Kidney (tissue), 13 donors: ENCODE measurements at regions not wholly inside any gene's neighbourhood (a gene's known extent, or its start where the extent isn't known, plus 50 kb on each side); places are given as distances from the start of the nearest gene placed in this dataset.

Source experiments
- DNase-seq, 5 donors: peaks; one replicate each; pipeline ENCODE4 v3.0.0-alpha.2; 2013 to 2020
- FAIRE-seq: peaks from 2 replicates; lab custom pipeline; 2012; peaks lifted over from hg19 to GRCh38; lab: Jason Lieb, UNC
- H3K27ac ChIP-seq, 2 donors: one replicate each; pipeline ENCODE4 v1.7.0; 2013; ENCODE audit warnings: low read depth in 2 of 2, low read length in 2 of 2, inconsistent platforms in 1 of 2
- H3K27me3 ChIP-seq: one replicate; pipeline ENCODE4 v1.7.1; 2013; ENCODE audit warnings: low read length, inconsistent platforms; ENCODE audit not compliant: control insufficient read depth, insufficient read depth
- H3K36me3 ChIP-seq, 3 donors: one replicate each; pipeline versions ENCODE4 v1.7.0 to v1.7.1; 2013; ENCODE audit warnings: low read length in 3 of 3, control low read depth in 1 of 3, inconsistent platforms in 1 of 3; ENCODE audit not compliant: insufficient read depth in 3 of 3, control insufficient read depth in 2 of 3
- H3K4me1 ChIP-seq, 3 donors: one replicate each; pipeline versions ENCODE4 v1.7.0 to v1.7.1; 2013; ENCODE audit warnings: low read length in 3 of 3, inconsistent platforms in 1 of 3, low read depth in 1 of 3; ENCODE audit not compliant: control insufficient read depth in 2 of 3, insufficient read depth in 2 of 3
- H3K4me3 ChIP-seq, 3 donors: one replicate each; pipeline versions ENCODE4 v1.7.0 to v1.8.1; 2013; ENCODE audit warnings: low read length in 3 of 3, control low read depth in 1 of 3, inconsistent platforms in 1 of 3
- H3K9ac ChIP-seq, 3 donors: one replicate each; pipeline versions ENCODE4 v1.7.0 to v1.7.1; 2013; ENCODE audit warnings: low read length in 3 of 3, control low read depth in 1 of 3, inconsistent platforms in 1 of 3
- H3K9me3 ChIP-seq, 3 donors: one replicate each; pipeline versions ENCODE4 v1.7.0 to v1.7.1; 2013; ENCODE audit warnings: low read length in 3 of 3, control low read depth in 1 of 3, inconsistent platforms in 1 of 3; ENCODE audit not compliant: control insufficient read depth in 2 of 3, insufficient read depth in 1 of 3
- intact Hi-C: fragments of 100-400 bp; cut with DNase I; formaldehyde crosslinking; loops from one replicate; pipeline ENCODE4 v1.11.1; 2022
- TF ChIP-seq, protein P1 (sequence below): IDR thresholded peaks from 3 replicates; pipeline ENCODE4 v1.5.1; 2012; ENCODE audit warnings: mild to moderate bottlenecking, moderate library complexity, borderline replicate concordance; ENCODE audit not compliant: insufficient read depth; ENCODE audit errors: extremely low read depth
- donor health status: control.
- donor health status: control.
- donor health status: control.
- donor health status: control.
- donor health status: control.
- donor health status: DM: yes; HTN: yes; CAD: no.
- donor health status: Normal renal cell carcinoma (clear cell type).

- Histone ChIP-seq H3K4me3 (no peak overlapping the region), H3K36me3 (no peaks in the 10 kb centered on the region), H3K4me1 (peaks cover 0 to 9% (median 8%) of the 10 kb centered on the region in 3 donors), H3K9ac (no peak overlapping the region), H3K27me3 (no peaks in the 10 kb centered on the region), H3K27ac (no peak overlapping the region), H3K9me3 (no peaks in the 10 kb centered on the region)
- FAIRE-seq (no peak), DNase-seq (peak in 1 of 5 donors; percentile 41)
- intact Hi-C loops, result no loop called here
- TF ChIP-seq, protein P1, sequence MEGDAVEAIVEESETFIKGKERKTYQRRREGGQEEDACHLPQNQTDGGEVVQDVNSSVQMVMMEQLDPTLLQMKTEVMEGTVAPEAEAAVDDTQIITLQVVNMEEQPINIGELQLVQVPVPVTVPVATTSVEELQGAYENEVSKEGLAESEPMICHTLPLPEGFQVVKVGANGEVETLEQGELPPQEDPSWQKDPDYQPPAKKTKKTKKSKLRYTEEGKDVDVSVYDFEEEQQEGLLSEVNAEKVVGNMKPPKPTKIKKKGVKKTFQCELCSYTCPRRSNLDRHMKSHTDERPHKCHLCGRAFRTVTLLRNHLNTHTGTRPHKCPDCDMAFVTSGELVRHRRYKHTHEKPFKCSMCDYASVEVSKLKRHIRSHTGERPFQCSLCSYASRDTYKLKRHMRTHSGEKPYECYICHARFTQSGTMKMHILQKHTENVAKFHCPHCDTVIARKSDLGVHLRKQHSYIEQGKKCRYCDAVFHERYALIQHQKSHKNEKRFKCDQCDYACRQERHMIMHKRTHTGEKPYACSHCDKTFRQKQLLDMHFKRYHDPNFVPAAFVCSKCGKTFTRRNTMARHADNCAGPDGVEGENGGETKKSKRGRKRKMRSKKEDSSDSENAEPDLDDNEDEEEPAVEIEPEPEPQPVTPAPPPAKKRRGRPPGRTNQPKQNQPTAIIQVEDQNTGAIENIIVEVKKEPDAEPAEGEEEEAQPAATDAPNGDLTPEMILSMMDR, result no peak
Measured at GRCh38 chr14:50051106-50051505, 65.3 kb downstream of the VCPKMT start.

DNA sequence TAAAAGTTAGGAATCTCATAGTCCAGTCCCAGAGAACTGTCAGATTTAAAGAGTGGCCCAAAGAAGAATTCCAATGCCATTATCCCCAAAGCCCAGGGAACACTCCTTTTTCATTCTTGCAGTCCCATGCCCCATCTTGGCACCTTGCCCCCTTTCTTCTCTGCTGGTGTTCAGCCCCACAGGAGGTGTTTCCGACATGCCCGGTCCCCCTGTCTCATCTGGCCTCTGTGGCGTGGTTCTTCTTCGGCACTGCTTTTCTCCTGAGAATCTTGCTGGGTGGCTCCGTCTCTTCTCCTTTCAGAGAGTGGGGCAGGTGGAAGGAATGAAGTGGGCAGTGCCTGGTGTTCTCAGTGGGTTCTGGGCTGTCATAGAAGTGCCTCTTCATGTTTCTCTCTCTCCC, 64.7 kb downstream of the VCPKMT start:
- Histone ChIP-seq H3K9ac (no peak overlapping the region), H3K36me3 (no peaks in the 10 kb centered on the region), H3K4me3 (no peak overlapping the region), H3K27me3 (no peaks in the 10 kb centered on the region), H3K27ac (no peak overlapping the region), H3K4me1 (peaks cover 0 to 11% (median 8%) of the 10 kb centered on the region in 3 donors), H3K9me3 (no peaks in the 10 kb centered on the region)
- peak in 1 of 5 donors; percentile 35 for DNase-seq
- intact Hi-C loops, result no loop called here
- TF ChIP-seq, protein P1, result no peak
- FAIRE-seq, result no peak

DNA sequence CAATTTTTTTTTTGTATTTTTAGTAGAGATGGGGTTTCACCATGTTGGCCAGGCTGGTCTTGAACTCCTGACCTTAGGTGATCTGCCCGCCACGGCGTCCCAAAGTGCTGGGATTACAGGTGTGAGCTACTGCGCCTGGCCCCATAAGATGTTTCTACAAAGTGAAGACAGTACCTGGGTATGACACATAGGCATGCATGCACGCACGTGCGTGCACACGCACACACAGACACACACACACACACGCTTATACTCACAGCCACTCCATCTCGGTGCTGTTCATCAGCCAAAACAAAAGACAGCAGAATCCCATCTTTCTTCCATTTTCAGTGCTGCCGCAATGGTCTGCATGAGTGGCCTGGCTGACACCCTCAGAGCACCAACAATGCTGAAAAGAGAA, 63.9 kb downstream of the VCPKMT start:
- no peak overlapping the region for H3K27ac ChIP-seq
- DNase-seq (peak in 1 of 5 donors; percentile 35), FAIRE-seq (no peak)
- H3K36me3 ChIP-seq, result no peaks in the 10 kb centered on the region
- H3K4me3 ChIP-seq, result no peak overlapping the region
- no peak overlapping the region for H3K9ac ChIP-seq
- intact Hi-C loops, result no loop called here
- no peaks in the 10 kb centered on the region for H3K9me3 ChIP-seq
- TF ChIP-seq, protein P1, result no peak
- H3K4me1 ChIP-seq, result peaks cover 0 to 6% (median 2%) of the 10 kb centered on the region in 3 donors
- no peaks in the 10 kb centered on the region for H3K27me3 ChIP-seq

DNA sequence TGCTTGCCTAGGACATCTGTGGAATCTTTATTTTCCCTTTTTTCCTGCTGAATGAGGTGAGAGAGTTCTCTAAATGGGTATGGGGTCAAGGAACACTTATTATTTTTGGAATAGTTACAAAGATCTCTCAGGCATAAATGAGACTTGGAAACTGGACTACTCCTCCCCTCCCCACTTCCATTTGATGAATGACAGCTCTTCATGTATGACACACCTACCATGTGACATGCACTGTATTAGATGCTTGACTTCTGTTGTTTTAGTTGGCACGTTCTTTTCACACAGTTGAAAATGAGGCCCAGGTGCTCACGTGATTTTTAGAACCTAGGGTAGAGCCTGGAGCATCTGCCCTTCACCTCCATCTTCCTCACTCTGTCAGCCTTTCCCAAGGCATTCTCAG, 62.4 kb downstream of the VCPKMT start:
- peaks cover 0 to 4% (median 0%) of the 10 kb centered on the region in 3 donors for H3K4me1 ChIP-seq
- no peak overlapping the region for H3K4me3 ChIP-seq
- H3K9me3 ChIP-seq, result no peaks in the 10 kb centered on the region
- no peaks in the 10 kb centered on the region for H3K36me3 ChIP-seq
- intact Hi-C loops, result no loop called here
- H3K27me3 ChIP-seq, result no peaks in the 10 kb centered on the region
- no peak overlapping the region for H3K27ac ChIP-seq
- TF ChIP-seq, protein P1, result no peak
- no peak for FAIRE-seq
- H3K9ac ChIP-seq, result no peak overlapping the region
- no peak for DNase-seq
